NCI-H69 (cell line): ENCODE measurements at regions not wholly inside any gene's neighbourhood (a gene's known extent, or its start where the extent isn't known, plus 50 kb on each side); places are given as distances from the start of the nearest gene placed in this dataset.

Experiments
- DNase-seq: peaks from one replicate; lab custom pipeline; 2025; lab: John Stamatoyannopoulos, UW

GRCh38 chr4:83722730-83723269 lies 186.9 kb downstream of the GPAT3 start:
- no peak for DNase-seq

DNA sequence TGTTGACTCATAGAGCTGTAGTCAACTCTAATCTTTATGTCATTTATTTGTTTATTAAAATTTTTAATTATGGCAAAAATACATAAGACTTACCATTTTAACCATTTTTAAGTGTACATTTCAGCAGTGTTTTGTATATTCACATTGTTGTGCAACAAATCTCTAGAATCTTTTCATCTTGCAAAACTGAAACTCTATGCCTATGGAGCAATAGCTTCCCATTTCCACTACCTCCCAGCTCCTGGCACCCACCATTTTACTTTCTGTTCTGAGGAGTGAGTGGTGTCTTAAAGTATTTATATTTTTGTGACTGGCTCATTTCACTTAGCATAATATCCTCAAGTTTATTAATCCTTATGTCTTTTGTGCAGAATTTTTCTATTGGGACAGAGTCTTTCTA lies 181.0 kb downstream of the GPAT3 start:
- DNase-seq = no peak

GRCh38 chr4:83712890-83713289 lies 177.0 kb downstream of the GPAT3 start:
- DNase-seq = no peak

- DNase-seq = no peak
Measured at GRCh38 chr4:83709627-83710026, 173.7 kb downstream of the GPAT3 start.

- DNase-seq = no peak
Measured at GRCh38 chr4:83708500-83709175, 172.7 kb downstream of the GPAT3 start.

- no peak for DNase-seq
Measured at GRCh38 chr4:83704786-83705185, 168.9 kb downstream of the GPAT3 start.

- DNase-seq = no peak
Measured at GRCh38 chr4:83703752-83704151, 167.8 kb downstream of the GPAT3 start.

DNA sequence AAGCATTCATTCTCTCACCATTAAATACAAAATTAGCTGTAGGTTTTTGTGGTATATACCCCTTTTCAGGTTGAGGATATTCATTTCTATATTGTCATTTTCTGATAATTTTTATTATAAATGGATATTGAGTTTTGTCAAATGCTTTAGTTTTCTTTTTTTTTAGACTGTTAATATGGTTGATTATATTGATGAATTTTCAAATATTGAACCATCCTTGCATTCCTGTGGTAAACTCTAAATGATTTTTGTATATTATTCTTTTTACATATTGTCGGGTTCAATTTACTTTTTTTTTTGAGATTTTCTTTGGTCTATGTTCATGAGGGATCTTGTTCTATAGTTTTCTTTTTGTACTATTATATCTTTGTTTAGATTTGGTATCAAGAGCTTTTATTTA lies 165.1 kb downstream of the GPAT3 start:
- DNase-seq = no peak

DNA sequence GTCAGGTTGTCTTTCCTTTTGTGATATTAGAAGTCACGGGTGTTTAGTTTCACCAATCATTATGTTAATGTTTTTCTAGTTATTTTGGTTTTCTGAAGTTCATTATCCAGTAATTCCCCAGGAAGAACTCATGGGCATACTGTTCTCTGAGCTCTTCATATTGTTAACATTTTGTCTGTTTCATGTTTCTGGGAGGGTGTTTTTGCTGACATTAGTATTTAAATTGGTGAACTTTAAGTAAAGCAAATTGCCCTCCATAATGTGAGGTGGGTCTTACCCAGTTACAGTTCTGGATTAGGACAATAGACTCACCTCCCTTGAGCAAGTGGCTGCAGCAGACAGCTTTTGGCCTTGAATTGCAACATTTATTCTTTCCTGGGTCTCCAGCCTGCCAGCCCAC lies 163.4 kb downstream of the GPAT3 start:
- no peak for DNase-seq

DNA sequence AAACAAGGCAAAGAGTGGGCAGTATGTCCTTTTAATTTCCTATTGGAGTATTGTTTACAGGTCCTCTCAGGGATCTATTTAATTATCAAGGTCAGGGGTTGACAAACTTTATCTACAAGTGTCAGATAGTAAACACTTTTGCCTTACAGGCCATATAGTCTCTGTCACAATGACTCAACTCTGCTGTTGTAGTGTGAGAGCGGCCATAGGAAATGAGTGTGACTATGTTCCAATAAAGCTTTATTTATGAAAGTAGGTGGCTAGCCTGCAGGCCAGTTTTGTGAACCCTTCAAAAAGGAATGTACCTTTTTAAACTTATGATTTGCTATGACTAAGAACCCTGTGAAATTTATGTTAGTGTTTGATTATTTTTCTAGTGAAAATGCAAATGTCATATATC lies 156.1 kb downstream of the GPAT3 start:
- no peak for DNase-seq

- no peak for DNase-seq
Measured at GRCh38 chr4:83686166-83686565, 150.3 kb downstream of the GPAT3 start.

DNA sequence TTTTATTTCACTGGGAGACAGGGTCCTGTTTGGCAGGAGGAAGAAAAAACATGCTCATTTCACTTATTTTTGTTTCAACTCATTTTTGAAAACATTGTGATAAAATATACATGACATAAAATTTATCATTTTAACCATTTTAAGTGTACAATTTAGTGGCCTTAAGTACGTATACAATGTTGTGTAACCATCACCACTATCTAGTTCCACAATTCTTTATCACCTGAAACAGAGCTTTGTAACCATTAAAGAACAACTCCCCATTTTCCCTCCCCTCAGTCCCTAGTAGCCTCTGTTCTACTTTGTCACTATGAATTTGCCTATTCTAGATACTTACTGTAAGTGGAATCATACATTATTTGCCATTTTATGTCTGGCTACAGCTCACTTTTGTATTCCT lies 143.8 kb downstream of the GPAT3 start:
- DNase-seq = no peak

- DNase-seq = no peak
Measured at GRCh38 chr4:83679254-83679653, 143.3 kb downstream of the GPAT3 start.

GRCh38 chr4:83677656-83678055 lies 141.7 kb downstream of the GPAT3 start:
- DNase-seq = no peak

- DNase-seq = no peak
Measured at GRCh38 chr4:83664741-83665140, 128.8 kb downstream of the GPAT3 start.

DNA sequence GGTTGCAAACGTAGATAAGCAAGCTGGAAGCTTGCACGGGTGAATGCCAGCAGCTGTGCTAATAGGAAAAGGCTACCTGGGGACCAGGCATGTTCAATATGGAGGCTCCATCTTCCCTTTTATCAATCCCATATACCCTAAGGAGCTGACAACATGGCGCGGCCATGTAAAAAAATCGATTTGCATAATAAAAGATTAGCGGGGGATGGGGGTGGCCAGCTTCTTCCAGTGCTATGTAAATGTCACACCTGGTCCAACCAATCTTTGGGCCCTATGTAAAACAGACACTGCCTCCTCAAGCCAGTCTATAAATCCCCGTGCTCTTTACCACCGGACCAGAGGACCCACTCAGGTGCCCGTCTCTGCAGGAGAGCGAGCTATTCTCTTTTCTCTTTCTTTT lies 128.2 kb downstream of the GPAT3 start:
- DNase-seq = no peak

DNA sequence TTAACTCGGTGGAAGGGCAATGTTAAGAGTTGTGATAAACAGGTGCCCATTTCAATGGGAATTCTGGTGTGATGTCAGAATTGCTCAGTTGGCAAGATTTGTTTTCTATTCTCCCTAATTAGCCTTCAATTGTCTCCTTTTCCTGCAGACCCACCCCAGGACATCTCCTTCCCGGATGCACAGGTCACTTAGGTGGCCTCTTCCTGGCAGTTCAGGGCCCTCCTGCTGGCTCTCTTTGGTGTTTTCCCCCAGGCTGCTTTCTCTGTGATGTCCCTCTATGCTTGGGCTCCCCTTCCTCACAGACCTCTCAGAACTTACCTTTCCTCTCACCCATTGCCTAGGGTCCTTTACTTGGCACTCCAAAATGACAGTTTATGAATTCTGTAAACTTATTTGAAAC lies 126.3 kb downstream of the GPAT3 start:
- DNase-seq = peak; percentile 35

DNA sequence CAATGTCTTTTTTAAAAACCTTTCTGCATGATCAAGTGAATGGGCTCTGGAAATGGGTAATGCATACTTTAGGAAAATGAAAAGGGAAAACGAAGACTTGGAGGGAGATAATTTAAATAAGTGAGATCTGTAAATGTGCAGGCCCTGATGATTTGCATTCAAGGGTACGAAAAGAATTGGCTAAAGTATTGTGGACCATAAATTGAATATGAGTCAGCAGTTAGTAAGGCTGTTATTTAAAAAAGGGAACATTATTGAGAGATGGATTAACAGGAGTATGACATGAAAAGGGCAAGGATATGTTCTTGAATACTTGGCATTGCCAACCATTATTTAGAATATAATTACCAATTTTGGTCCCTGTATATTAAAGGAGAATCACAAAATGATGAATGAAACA lies 125.5 kb downstream of the GPAT3 start:
- no peak for DNase-seq

DNA sequence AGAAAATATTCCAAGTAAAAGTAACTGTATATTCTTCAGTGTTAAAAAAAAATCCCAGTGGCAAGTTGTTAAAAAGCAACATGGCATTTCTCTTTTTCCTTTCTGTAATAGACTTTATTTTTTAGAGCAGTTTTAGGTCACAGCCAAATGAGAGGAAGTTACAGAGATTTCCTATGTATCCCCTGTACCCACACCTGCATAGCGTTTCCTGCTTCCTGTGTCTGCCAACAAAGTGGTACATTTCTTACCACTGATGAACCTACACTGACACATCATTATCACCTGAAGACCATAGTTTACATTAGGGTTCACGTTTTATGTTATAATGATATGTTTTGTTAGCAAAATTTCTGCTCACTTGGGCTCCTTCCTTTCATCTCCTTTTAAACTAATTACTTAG lies 124.7 kb downstream of the GPAT3 start:
- no peak for DNase-seq

- DNase-seq = no peak
Measured at GRCh38 chr4:83658806-83659205, 122.9 kb downstream of the GPAT3 start.

GRCh38 chr4:83657336-83657735 lies 121.4 kb downstream of the GPAT3 start:
- DNase-seq = no peak
